ENCODE measurements at regions not wholly inside any gene's neighbourhood (a gene's known extent, or its start where the extent isn't known, plus 50 kb on each side); places are given as distances from the start of the nearest gene placed in this dataset.

DNA sequence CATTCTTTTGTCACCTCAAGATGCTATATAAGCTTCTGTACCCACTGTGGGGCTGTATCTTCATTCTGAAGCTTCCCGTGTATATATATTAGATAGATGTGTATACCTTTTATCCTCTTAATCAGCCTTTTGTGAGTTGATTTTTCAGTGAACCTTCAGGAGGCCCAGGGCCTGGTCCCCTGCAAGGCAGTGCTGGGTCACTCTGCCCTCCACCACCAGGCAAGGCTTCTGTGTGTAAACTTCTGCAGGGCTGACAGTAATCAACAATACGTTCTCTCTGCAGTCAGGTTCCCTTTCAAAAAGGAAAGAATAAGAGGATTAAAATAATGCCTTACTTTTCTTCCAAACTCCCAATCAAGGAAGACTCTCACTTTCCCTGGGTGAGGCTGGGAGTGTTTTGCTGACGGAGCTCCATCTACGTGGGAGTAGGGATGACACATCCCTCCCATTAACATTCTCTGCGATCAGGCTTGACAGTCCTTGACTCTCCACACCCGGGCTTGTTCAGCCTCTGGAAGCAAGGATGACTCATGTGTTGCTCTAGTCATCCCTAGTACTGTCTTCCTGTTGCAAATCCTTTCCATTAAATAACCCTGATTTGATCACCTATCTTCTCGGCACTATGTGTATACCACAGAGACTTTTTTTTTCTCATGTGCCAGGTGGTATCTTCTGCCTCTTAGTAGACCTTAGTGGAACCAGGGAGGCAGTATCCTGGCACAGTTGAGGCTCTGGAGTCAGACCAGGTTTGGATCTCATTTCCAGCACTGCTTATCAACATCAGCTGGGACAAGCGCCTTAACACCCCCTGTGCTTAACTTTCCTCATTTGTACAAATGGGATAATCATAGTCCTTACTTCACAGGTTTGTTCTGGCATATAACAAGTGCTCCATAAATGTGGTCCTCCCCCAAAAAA is 70.3 kb upstream of the KCNK1 start:
- Histone ChIP-seq H3K4me1 (ENCODE audit: control insufficient read depth in 5 of 5, insufficient read depth in 5 of 5, low read length in 5 of 5) (no peaks in the 10 kb centered on the region), H3K27me3 (ENCODE audit: control insufficient read depth in 3 of 3, insufficient read depth in 3 of 3, low read length in 2 of 3) (no peaks in the 10 kb centered on the region), H3K9ac (ENCODE audit: insufficient read depth in 1 of 2, low read length in 2 of 2) (no peak overlapping the region), H3K4me3 (no peak overlapping the region), H3K36me3 (ENCODE audit: control insufficient read depth in 4 of 4, insufficient read depth in 4 of 4, low read length in 4 of 4) (no peaks in the 10 kb centered on the region), H3K27ac (ENCODE audit: low read depth in 1 of 2, low read length in 1 of 2) (no peak overlapping the region), H3K9me3 (ENCODE audit: control insufficient read depth in 4 of 4, insufficient read depth in 3 of 4, low read length in 3 of 4) (no peaks in the 10 kb centered on the region)
- DNase-seq (no peak), ATAC-seq (ENCODE audit: insufficient read depth, low FRiP score) (peak; percentile 81)
- TF ChIP-seq, protein P1, sequence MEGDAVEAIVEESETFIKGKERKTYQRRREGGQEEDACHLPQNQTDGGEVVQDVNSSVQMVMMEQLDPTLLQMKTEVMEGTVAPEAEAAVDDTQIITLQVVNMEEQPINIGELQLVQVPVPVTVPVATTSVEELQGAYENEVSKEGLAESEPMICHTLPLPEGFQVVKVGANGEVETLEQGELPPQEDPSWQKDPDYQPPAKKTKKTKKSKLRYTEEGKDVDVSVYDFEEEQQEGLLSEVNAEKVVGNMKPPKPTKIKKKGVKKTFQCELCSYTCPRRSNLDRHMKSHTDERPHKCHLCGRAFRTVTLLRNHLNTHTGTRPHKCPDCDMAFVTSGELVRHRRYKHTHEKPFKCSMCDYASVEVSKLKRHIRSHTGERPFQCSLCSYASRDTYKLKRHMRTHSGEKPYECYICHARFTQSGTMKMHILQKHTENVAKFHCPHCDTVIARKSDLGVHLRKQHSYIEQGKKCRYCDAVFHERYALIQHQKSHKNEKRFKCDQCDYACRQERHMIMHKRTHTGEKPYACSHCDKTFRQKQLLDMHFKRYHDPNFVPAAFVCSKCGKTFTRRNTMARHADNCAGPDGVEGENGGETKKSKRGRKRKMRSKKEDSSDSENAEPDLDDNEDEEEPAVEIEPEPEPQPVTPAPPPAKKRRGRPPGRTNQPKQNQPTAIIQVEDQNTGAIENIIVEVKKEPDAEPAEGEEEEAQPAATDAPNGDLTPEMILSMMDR (IDR thresholded peaks at IDR 0.05; ENCODE audit: control extremely low read depth, extremely low read depth) = no peak
- 71 to 73% methylated on average over 8 of the region's 8 CpGs for WGBS, 2 donors

DNA sequence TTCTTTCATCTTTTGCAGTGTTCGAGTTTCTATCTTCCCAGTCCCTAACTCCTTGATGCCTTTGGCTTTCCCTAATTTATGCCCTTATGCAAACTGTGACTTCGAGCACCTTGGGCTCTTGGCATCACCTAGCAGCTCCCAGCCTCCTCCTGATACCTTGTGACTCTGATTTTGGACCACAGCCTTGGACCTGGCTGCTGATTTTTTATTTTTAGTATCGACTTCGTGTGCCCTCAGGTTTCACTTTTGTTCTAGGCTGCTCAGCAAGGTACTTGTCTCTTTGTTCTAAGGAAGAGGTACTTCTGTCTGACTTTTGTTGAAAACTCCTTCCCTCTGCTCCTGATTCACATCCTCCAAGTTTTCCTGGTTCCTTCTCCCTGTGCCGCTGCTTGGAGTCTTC is 69.6 kb upstream of the KCNK1 start:
- no peaks in the 10 kb centered on the region for H3K27me3 ChIP-seq (ENCODE audit: control insufficient read depth in 3 of 3, insufficient read depth in 3 of 3, low read length in 2 of 3)
- H3K4me1 ChIP-seq (ENCODE audit: control insufficient read depth in 5 of 5, insufficient read depth in 5 of 5, low read length in 5 of 5) = no peaks in the 10 kb centered on the region
- no peak for DNase-seq
- no peak overlapping the region for H3K27ac ChIP-seq (ENCODE audit: low read depth in 1 of 2, low read length in 1 of 2)
- TF ChIP-seq, protein P1 (IDR thresholded peaks at IDR 0.05; ENCODE audit: control extremely low read depth, extremely low read depth) = no peak
- H3K4me3 ChIP-seq = no peak overlapping the region
- WGBS, 2 donors = 71 to 74% methylated on average over 5 of the region's 5 CpGs
- no peak for ATAC-seq (ENCODE audit: insufficient read depth, low FRiP score)
- no peaks in the 10 kb centered on the region for H3K36me3 ChIP-seq (ENCODE audit: control insufficient read depth in 4 of 4, insufficient read depth in 4 of 4, low read length in 4 of 4)
- no peak overlapping the region for H3K9ac ChIP-seq (ENCODE audit: insufficient read depth in 1 of 2, low read length in 2 of 2)
- H3K9me3 ChIP-seq (ENCODE audit: control insufficient read depth in 4 of 4, insufficient read depth in 3 of 4, low read length in 3 of 4) = no peaks in the 10 kb centered on the region

DNA sequence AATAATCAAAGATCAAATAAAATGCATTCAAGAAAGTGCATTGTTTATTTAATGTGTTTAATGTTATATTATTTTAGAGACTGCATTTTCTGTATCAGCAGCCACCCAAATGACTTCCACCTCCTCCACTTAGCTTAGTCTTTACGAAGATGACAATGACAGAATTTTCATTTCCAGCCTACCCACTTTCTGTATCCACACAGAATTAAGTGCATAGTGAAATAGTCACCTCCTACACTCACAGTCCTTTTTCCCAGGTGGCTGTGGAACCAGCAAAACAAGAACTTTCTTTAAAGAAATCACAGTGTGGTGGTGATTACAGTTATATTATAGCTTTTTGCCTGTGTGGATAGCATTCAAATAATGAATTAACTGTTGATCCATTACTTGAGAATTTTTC is 66.2 kb upstream of the KCNK1 start:
- no peak overlapping the region for H3K27ac ChIP-seq (ENCODE audit: low read depth in 1 of 2, low read length in 1 of 2)
- ATAC-seq (ENCODE audit: insufficient read depth, low FRiP score) (no peak), DNase-seq (no peak)
- no peak overlapping the region for H3K9ac ChIP-seq (ENCODE audit: insufficient read depth in 1 of 2, low read length in 2 of 2)
- 71 to 85% methylated on average over 1 of the region's 1 CpG for WGBS, 2 donors
- TF ChIP-seq, protein P1 (IDR thresholded peaks at IDR 0.05; ENCODE audit: control extremely low read depth, extremely low read depth) = no peak
- H3K4me1 ChIP-seq (ENCODE audit: control insufficient read depth in 5 of 5, insufficient read depth in 5 of 5, low read length in 5 of 5) = no peaks in the 10 kb centered on the region
- no peaks in the 10 kb centered on the region for H3K9me3 ChIP-seq (ENCODE audit: control insufficient read depth in 4 of 4, insufficient read depth in 3 of 4, low read length in 3 of 4)
- no peaks in the 10 kb centered on the region for H3K36me3 ChIP-seq (ENCODE audit: control insufficient read depth in 4 of 4, insufficient read depth in 4 of 4, low read length in 4 of 4)
- no peaks in the 10 kb centered on the region for H3K27me3 ChIP-seq (ENCODE audit: control insufficient read depth in 3 of 3, insufficient read depth in 3 of 3, low read length in 2 of 3)
- no peak overlapping the region for H3K4me3 ChIP-seq

Measured in lung (tissue), 11 donors.